Thoracic aorta (tissue), 2 donors: ENCODE measurements at regions not wholly inside any gene's neighbourhood (a gene's known extent, or its start where the extent isn't known, plus 50 kb on each side); places are given as distances from the start of the nearest gene placed in this dataset.

Source experiments
- ATAC-seq: fragments of 150-250 bp; one replicate; pipeline ENCODE4 v1.8.0; 2017; ENCODE audit warnings: low read depth; ENCODE audit not compliant: insufficient number of reproducible peaks, low FRiP score
- DNase-seq: peaks from one replicate; pipeline ENCODE4 v3.0.0-alpha.2; 2020; ENCODE audit warnings: low spot score
- H3K27ac ChIP-seq, 2 donors: fragments of 200-600 bp; sonication (generic); 1 replicate in 1 of 2; 2 replicates in 1 of 2; pipeline ENCODE4 v1.5.1; 2016; ENCODE audit warnings: mild to moderate bottlenecking in 2 of 2, moderate library complexity in 2 of 2
- H3K27me3 ChIP-seq: fragments of 200-600 bp; sonication (generic); replicated peaks from 2 replicates; pipeline ENCODE4 v1.6.0; 2016; ENCODE audit warnings: mild to moderate bottlenecking; ENCODE audit not compliant: insufficient read depth
- H3K36me3 ChIP-seq: fragments of 200-600 bp; sonication (generic); one replicate; pipeline ENCODE4 v1.5.1; 2016
- H3K4me1 ChIP-seq, 2 donors: fragments of 200-600 bp; sonication (generic); 1 replicate in 1 of 2; 2 replicates in 1 of 2; pipeline versions ENCODE4 v1.5.1 to v1.6.0; 2016; ENCODE audit warnings: low read depth in 2 of 2, mild to moderate bottlenecking in 1 of 2; ENCODE audit not compliant: control insufficient read depth in 1 of 2
- H3K4me3 ChIP-seq: fragments of 200-600 bp; sonication (generic); 2 replicates; pipeline ENCODE4 v1.5.1; 2016; ENCODE audit warnings: mild to moderate bottlenecking
- H3K9me3 ChIP-seq: fragments of 200-600 bp; sonication (generic); 2 replicates; pipeline ENCODE4 v1.5.1; 2016
- CTCF ChIP-seq: fragments of 200-600 bp; sonication (generic); IDR thresholded peaks from one replicate; pipeline ENCODE4 v1.5.1; 2019; ENCODE audit warnings: antibody characterized with exemption

- H3K27ac ChIP-seq, result no peak overlapping the region
- DNase-seq, result no peak
- no peak for TF ChIP-seq CTCF
- no peaks in the 10 kb centered on the region for H3K27me3 ChIP-seq
- no peaks in the 10 kb centered on the region for H3K36me3 ChIP-seq
- no peaks in the 10 kb centered on the region for H3K4me1 ChIP-seq
- ATAC-seq, result no peak
- H3K4me3 ChIP-seq, result no peak overlapping the region
- H3K9me3 ChIP-seq, result no peaks in the 10 kb centered on the region
These were observed 255.3 kb upstream of the SLITRK3 start for GRCh38 chr3:165451371-165452070.

GRCh38 chr3:165446555-165446954, 250.4 kb upstream of the SLITRK3 start:
- ATAC-seq, result no peak
- Histone ChIP-seq H3K27ac (no peak overlapping the region), H3K4me1 (no peaks in the 10 kb centered on the region), H3K36me3 (no peaks in the 10 kb centered on the region), H3K4me3 (no peak overlapping the region), H3K9me3 (no peaks in the 10 kb centered on the region), H3K27me3 (no peaks in the 10 kb centered on the region)
- TF ChIP-seq CTCF, result no peak
- DNase-seq, result no peak

GRCh38 chr3:165444745-165445144, 248.6 kb upstream of the SLITRK3 start:
- Histone ChIP-seq H3K4me3 (no peak overlapping the region), H3K27ac (no peak overlapping the region), H3K9me3 (no peaks in the 10 kb centered on the region), H3K4me1 (no peaks in the 10 kb centered on the region), H3K27me3 (no peaks in the 10 kb centered on the region), H3K36me3 (no peaks in the 10 kb centered on the region)
- no peak for DNase-seq
- ATAC-seq, result no peak
- no peak for TF ChIP-seq CTCF

GRCh38 chr3:165443664-165444063, 247.5 kb upstream of the SLITRK3 start:
- Histone ChIP-seq H3K36me3 (no peaks in the 10 kb centered on the region), H3K4me3 (no peak overlapping the region), H3K9me3 (no peaks in the 10 kb centered on the region), H3K27ac (no peak overlapping the region), H3K27me3 (no peaks in the 10 kb centered on the region), H3K4me1 (no peaks in the 10 kb centered on the region)
- ATAC-seq (no peak), DNase-seq (no peak)
- no peak for TF ChIP-seq CTCF

GRCh38 chr3:165442061-165442460, 245.9 kb upstream of the SLITRK3 start:
- Histone ChIP-seq H3K4me3 (no peak overlapping the region), H3K4me1 (no peaks in the 10 kb centered on the region), H3K27ac (no peak overlapping the region), H3K36me3 (no peaks in the 10 kb centered on the region), H3K27me3 (no peaks in the 10 kb centered on the region), H3K9me3 (no peaks in the 10 kb centered on the region)
- DNase-seq (no peak), ATAC-seq (no peak)
- TF ChIP-seq CTCF, result no peak
